H1 (cell line): ENCODE measurements at regions not wholly inside any gene's neighbourhood (a gene's known extent, or its start where the extent isn't known, plus 50 kb on each side); places are given as distances from the start of the nearest gene placed in this dataset.

Experiments
- CTCF ChIA-PET: fragments of 300-600 bp; sonication (Branson Sonifier 250); formaldehyde crosslinking; loops from one replicate; lab custom pipeline; 2021; ENCODE audit not compliant: partially characterized antibody; lab: Charles Lee
- POLR2A ChIA-PET: fragments of 300-600 bp; sonication (Branson Sonifier 250); formaldehyde crosslinking; loops from one replicate; lab custom pipeline; 2021; ENCODE audit warnings: inconsistent platforms; ENCODE audit not compliant: partially characterized antibody; lab: Charles Lee
- DNase-seq, 2 experiments: peaks; one replicate each; pipeline versions ENCODE4 v3.0.0 to v3.0.0-alpha.2; 2010 to 2022; ENCODE audit warnings: low spot score in 2 of 2, low read depth in 1 of 2, mixed read lengths in 1 of 2
- FAIRE-seq: peaks from 2 replicates; lab custom pipeline; 2011; peaks lifted over from hg19 to GRCh38; lab: Jason Lieb, UNC
- H2AFZ ChIP-seq: 2 replicates; pipeline ENCODE4 v1.8.1; 2012; ENCODE audit warnings: low read length, inconsistent platforms
- H2AK5ac ChIP-seq: 2 replicates; pipeline ENCODE4 v1.6.1; 2013; ENCODE audit warnings: low read depth, low read length
- H2BK120ac ChIP-seq: replicated peaks from 2 replicates; pipeline ENCODE3; 2013; ENCODE audit warnings: low read depth, low read length, inconsistent platforms
- H2BK12ac ChIP-seq: 2 replicates; pipeline ENCODE4 v1.6.1; 2013; ENCODE audit warnings: low read depth, low read length
- H2BK15ac ChIP-seq: 2 replicates; pipeline ENCODE4 v1.6.1; 2013; ENCODE audit warnings: low read length
- H2BK20ac ChIP-seq: 2 replicates; pipeline ENCODE4 v1.6.1; 2013; ENCODE audit warnings: low read length
- H2BK5ac ChIP-seq: 2 replicates; pipeline ENCODE4 v1.6.1; 2013; ENCODE audit warnings: low read depth, low read length
- H3K14ac ChIP-seq: 2 replicates; pipeline ENCODE4 v1.6.1; 2013; ENCODE audit warnings: inconsistent platforms; ENCODE audit not compliant: insufficient read length
- H3K18ac ChIP-seq: 2 replicates; pipeline ENCODE4 v1.6.1; 2013; ENCODE audit warnings: low read length; ENCODE audit errors: extremely low read depth
- H3K23ac ChIP-seq: 2 replicates; pipeline ENCODE4 v1.6.1; 2013; ENCODE audit warnings: inconsistent platforms; ENCODE audit not compliant: insufficient read length
- H3K23me2 ChIP-seq: 2 replicates; pipeline ENCODE4 v1.6.1; 2013; ENCODE audit warnings: low read depth, low read length
- H3K27ac ChIP-seq: 2 replicates; pipeline ENCODE4 v1.6.1; 2011; ENCODE audit warnings: low read depth, low read length, inconsistent platforms
- H3K27me3 ChIP-seq, 4 experiments: replicated peaks in 1 of 4; 1 replicate in 1 of 4; 2 replicates in 3 of 4; pipeline versions ENCODE4 v1.6.1 to v1.8.1; 2011 to 2013; ENCODE audit warnings: low read length in 3 of 4, mild to moderate bottlenecking in 3 of 4, inconsistent platforms in 2 of 4, mixed read lengths in 2 of 4, moderate library complexity in 1 of 4; ENCODE audit not compliant: control insufficient read depth in 3 of 4, insufficient read depth in 3 of 4; ENCODE audit errors: extremely low read depth in 1 of 4
- H3K36me3 ChIP-seq, 4 experiments: 2 replicates each; pipeline versions ENCODE4 v1.6.1 to v1.8.1; 2011 to 2013; ENCODE audit warnings: mild to moderate bottlenecking in 4 of 4, low read length in 3 of 4, moderate library complexity in 2 of 4, control low read depth in 1 of 4, inconsistent platforms in 1 of 4; ENCODE audit not compliant: insufficient read depth in 4 of 4, control insufficient read depth in 2 of 4
- H3K4ac ChIP-seq: replicated peaks from 2 replicates; pipeline ENCODE3; 2013; ENCODE audit warnings: low read length, low read depth, mixed read lengths, inconsistent platforms; ENCODE audit not compliant: insufficient read length
- H3K4me1 ChIP-seq, 4 experiments: replicated peaks in 1 of 4; 1 replicate in 1 of 4; 2 replicates in 3 of 4; pipeline versions ENCODE4 v1.6.1 to v1.8.1; 2011 to 2013; ENCODE audit warnings: low read length in 3 of 4, inconsistent platforms in 2 of 4, mixed read lengths in 1 of 4; ENCODE audit not compliant: insufficient read depth in 4 of 4, control insufficient read depth in 3 of 4
- H3K4me2 ChIP-seq, 2 experiments: 2 replicates each; pipeline versions ENCODE4 v1.6.1 to v1.8.1; 2011 to 2013; ENCODE audit warnings: low read depth in 2 of 2, low read length in 2 of 2, control low read depth in 1 of 2, inconsistent platforms in 1 of 2, mild to moderate bottlenecking in 1 of 2; ENCODE audit not compliant: insufficient read depth in 1 of 2
- H3K4me3 ChIP-seq, 4 experiments: fragments of 200-600, 300-600 bp in 1 of 4; sonication (generic), shearing (Covaris generic), sonication (Bioruptor Twin) in 1 of 4; 2 replicates each; pipeline versions ENCODE4 v1.5.1 to v1.8.1; 2011 to 2016; ENCODE audit warnings: low read length in 4 of 4, low read depth in 3 of 4, control low read depth in 2 of 4, inconsistent platforms in 2 of 4, mild to moderate bottlenecking in 2 of 4, mixed read lengths in 1 of 4, moderate library complexity in 1 of 4; ENCODE audit not compliant: insufficient read depth in 2 of 4; ENCODE audit errors: extremely low read depth in 1 of 4
- H3K56ac ChIP-seq: replicated peaks from 2 replicates; pipeline ENCODE3; 2013; ENCODE audit warnings: low read depth, mild to moderate bottlenecking, mixed read lengths, low read length, inconsistent platforms; ENCODE audit not compliant: insufficient read length
- H3K79me1 ChIP-seq: 2 replicates; pipeline ENCODE4 v1.6.1; 2013; ENCODE audit warnings: low read depth, low read length, control low read depth
- H3K79me2 ChIP-seq, 2 experiments: 2 replicates each; pipeline versions ENCODE4 v1.6.1 to v1.8.1; 2012 to 2013; ENCODE audit warnings: low read length in 2 of 2, mild to moderate bottlenecking in 2 of 2, inconsistent platforms in 1 of 2; ENCODE audit not compliant: insufficient read depth in 2 of 2, control insufficient read depth in 1 of 2
- H3K9ac ChIP-seq, 4 experiments: replicated peaks in 1 of 4; 1 replicate in 1 of 4; 2 replicates in 3 of 4; pipeline versions ENCODE4 v1.6.1 to v1.8.1; 2011 to 2013; ENCODE audit warnings: low read depth in 3 of 4, low read length in 3 of 4, control low read depth in 2 of 4, mild to moderate bottlenecking in 2 of 4, moderate library complexity in 2 of 4, inconsistent platforms in 1 of 4; ENCODE audit errors: extremely low read depth in 1 of 4
- H3K9me3 ChIP-seq, 2 experiments: 2 replicates each; pipeline versions ENCODE4 v1.6.1 to v1.8.1; 2012 to 2013; ENCODE audit warnings: mild to moderate bottlenecking in 2 of 2, moderate library complexity in 2 of 2, control low read depth in 1 of 2, inconsistent platforms in 1 of 2, low read depth in 1 of 2, low read length in 1 of 2, mixed read lengths in 1 of 2; ENCODE audit not compliant: insufficient read depth in 2 of 2
- H4K20me1 ChIP-seq, 2 experiments: replicated peaks in 1 of 2; 2 replicates each; pipeline versions ENCODE3 to v1.8.1; 2011 to 2013; ENCODE audit warnings: inconsistent platforms in 2 of 2, low read length in 2 of 2, mild to moderate bottlenecking in 1 of 2; ENCODE audit not compliant: insufficient read depth in 2 of 2, control insufficient read depth in 1 of 2
- H4K5ac ChIP-seq: 2 replicates; pipeline ENCODE4 v1.6.1; 2013; ENCODE audit warnings: low read length, low read depth, mixed read lengths, inconsistent platforms; ENCODE audit not compliant: insufficient read length
- H4K8ac ChIP-seq: 2 replicates; pipeline ENCODE4 v1.8.0; 2013; ENCODE audit warnings: mild to moderate bottlenecking, moderate library complexity, low read length, inconsistent platforms; ENCODE audit not compliant: insufficient read depth; ENCODE audit errors: extremely low read depth
- H4K91ac ChIP-seq: replicated peaks from 2 replicates; pipeline ENCODE3; 2013; ENCODE audit warnings: low read length, mixed read lengths, inconsistent platforms; ENCODE audit not compliant: insufficient read length
- CEBPB ChIP-seq: IDR thresholded peaks from 2 replicates; pipeline ENCODE4 v1.6.1; 2012; ENCODE audit warnings: low read depth, low read length
- CREB1 ChIP-seq: IDR thresholded peaks from 2 replicates; pipeline ENCODE4 v1.6.1; 2012; ENCODE audit warnings: inconsistent platforms
- KDM1A ChIP-seq: fragments of 200-600, 300-600 bp; sonication (generic); IDR thresholded peaks from 2 replicates; pipeline ENCODE4 v1.7.1; 2016; ENCODE audit warnings: mild to moderate bottlenecking, low read length, borderline replicate concordance
- KDM4A ChIP-seq: IDR thresholded peaks from one replicate; pipeline ENCODE4 v1.7.1; 2012; ENCODE audit warnings: low read depth, mild to moderate bottlenecking, moderate library complexity, low read length, inconsistent platforms; ENCODE audit not compliant: severe bottlenecking
- MAFK ChIP-seq: IDR thresholded peaks from 2 replicates; pipeline ENCODE4 v1.6.1; 2012; ENCODE audit warnings: low read depth, mild to moderate bottlenecking, improper control_type of control experiment, low read length
- POU5F1 ChIP-seq: IDR thresholded peaks from 2 replicates; pipeline ENCODE4 v1.6.1; 2011; ENCODE audit warnings: low read depth, mild to moderate bottlenecking, low read length, moderate library complexity
- RBBP5 ChIP-seq: IDR thresholded peaks from 2 replicates; pipeline ENCODE4 v1.7.1; 2012; ENCODE audit warnings: low read depth, mild to moderate bottlenecking, inconsistent platforms, low read length, moderate library complexity, borderline replicate concordance
- RXRA ChIP-seq: IDR thresholded peaks from 2 replicates; pipeline ENCODE4 v1.6.1; 2011; ENCODE audit warnings: low read depth, mild to moderate bottlenecking, low read length, moderate library complexity; ENCODE audit not compliant: insufficient read depth
- SIN3A ChIP-seq, 2 experiments: IDR thresholded peaks in 1 of 2; conservative IDR thresholded peaks in 1 of 2; 2 replicates each; pipeline ENCODE4 v1.6.1; 2011 to 2012; ENCODE audit warnings: low read length in 2 of 2, improper control_type of control experiment in 1 of 2, low read depth in 1 of 2, mild to moderate bottlenecking in 1 of 2
- SIRT6 ChIP-seq: IDR thresholded peaks from one replicate; pipeline ENCODE4 v1.7.1; 2012; ENCODE audit warnings: low read length, inconsistent platforms
- SRF ChIP-seq: IDR thresholded peaks from 2 replicates; pipeline ENCODE4 v1.6.1; 2011; ENCODE audit warnings: mild to moderate bottlenecking, low read depth, low read length, moderate library complexity
- SUZ12 ChIP-seq: fragments of 200-600 bp; sonication (generic); IDR thresholded peaks from 2 replicates; pipeline ENCODE4 v1.6.1; 2012; ENCODE audit warnings: mild to moderate bottlenecking, inconsistent platforms, low read length, moderate library complexity, mixed read lengths
- TEAD4 ChIP-seq: IDR thresholded peaks from 2 replicates; pipeline ENCODE4 v1.6.1; 2012; ENCODE audit warnings: low read depth, low read length, inconsistent platforms, mixed read lengths
- WGBS, 2 experiments: shearing (Covaris generic) in 1 of 2; methylation state at CpG; one replicate each; pipeline versions ENCODE4 v1.1.6 to v1.1.7; 2013 to 2015; ENCODE audit warnings: low lambda C conversion rate in 2 of 2, mixed read lengths in 2 of 2, inconsistent platforms in 1 of 2, low coverage in 1 of 2, missing lambda C conversion rate in 1 of 2; ENCODE audit not compliant: insufficient replicate concordance in 2 of 2, insufficient coverage in 1 of 2, insufficient read length in 1 of 2; ENCODE audit errors: extremely low coverage in 1 of 2, missing lambda C conversion rate in 1 of 2; 5-methylcytosine and 5-hydroxymethylcytosine counted together
- TF ChIP-seq, protein P1 (sequence below): IDR thresholded peaks from 2 replicates; pipeline ENCODE4 v1.6.1; 2012; ENCODE audit warnings: low read length, inconsistent platforms

DNA sequence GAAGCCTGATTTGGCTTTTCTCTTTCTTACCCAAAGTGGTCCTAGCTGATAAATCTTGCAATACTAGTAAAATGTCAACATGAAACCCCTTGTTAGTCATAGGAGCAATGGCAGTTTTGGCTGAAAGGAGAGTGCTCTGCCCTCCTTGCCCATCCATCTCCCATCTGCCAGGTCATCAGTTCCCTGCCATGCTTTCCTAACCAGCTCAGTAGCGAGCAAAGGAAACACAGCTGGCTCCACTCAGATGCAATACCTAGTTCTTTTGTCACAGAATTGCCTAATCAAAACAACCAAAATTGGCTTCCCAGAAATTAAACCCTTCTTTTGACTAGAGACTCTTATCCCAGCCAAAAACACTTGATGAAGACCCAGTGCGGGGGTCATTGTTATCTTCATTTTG is 733.0 kb downstream of the CCSER2 start:
- no peak overlapping the region for H3K4me3 ChIP-seq
- no peak overlapping the region for H4K91ac ChIP-seq
- POLR2A ChIA-PET: no interaction called here
- no peak overlapping the region for H3K4me2 ChIP-seq
- H3K9ac ChIP-seq: no peak overlapping the region
- no peaks in the 10 kb centered on the region for H4K20me1 ChIP-seq
- H3K27ac ChIP-seq: no peak overlapping the region
- no peak overlapping the region for H2BK5ac ChIP-seq
- H2AFZ ChIP-seq: no peak overlapping the region
- no peak overlapping the region for H3K56ac ChIP-seq
- H3K9me3 ChIP-seq: peaks cover 7 to 9% of the 10 kb centered on the region in 2 experiments; a peak in 3 of 4 replicates
- no peak overlapping the region for H2BK20ac ChIP-seq
- no peak overlapping the region for H3K4ac ChIP-seq
- H2AK5ac ChIP-seq: no peak overlapping the region
- H3K14ac ChIP-seq: no peak overlapping the region
- DNase-seq: no peak
- no peak overlapping the region for H2BK15ac ChIP-seq
- CTCF ChIA-PET: interaction anchor here (0.9 to 1.3 kb wide), 2 partner anchors 10 to 14 kb away, joined by 3 read pairs; no protein-coding TSS in a partner anchor
- H3K79me2 ChIP-seq: no peaks in the 10 kb centered on the region
- WGBS, 2 experiments: 95% methylated on average over 2 of the region's 2 CpGs; no CpG with 5 or more reads in 1 of the 2 experiments
- no peaks in the 10 kb centered on the region for H3K27me3 ChIP-seq
- H4K8ac ChIP-seq: no peak overlapping the region
- H3K23me2 ChIP-seq: no peaks in the 10 kb centered on the region
- no peaks in the 10 kb centered on the region for H3K36me3 ChIP-seq
- H2BK12ac ChIP-seq: no peak overlapping the region
- H3K79me1 ChIP-seq: no peaks in the 10 kb centered on the region
- H3K18ac ChIP-seq: no peak overlapping the region
- no peaks in the 10 kb centered on the region for H3K4me1 ChIP-seq
- no peak overlapping the region for H3K23ac ChIP-seq
- no peak overlapping the region for H4K5ac ChIP-seq
- no peak for FAIRE-seq
- no peak overlapping the region for H2BK120ac ChIP-seq
- TF ChIP-seq CREB1 (no peak), RBBP5 (no peak), SIRT6 (no peak), SIN3A (conservative IDR thresholded peaks at IDR 0.05 in 1 of 2, IDR thresholded peaks at IDR 0.05 in 1 of 2; ENCODE audit: low read depth in 1 of 2, low read length in 2 of 2) (no peak), TEAD4 (no peak), SUZ12 (no peak), POU5F1 (no peak), RXRA (no peak), CEBPB (no peak), SRF (no peak), MAFK (no peak), KDM1A (no peak), KDM4A (no peak)
- TF ChIP-seq, protein P1, sequence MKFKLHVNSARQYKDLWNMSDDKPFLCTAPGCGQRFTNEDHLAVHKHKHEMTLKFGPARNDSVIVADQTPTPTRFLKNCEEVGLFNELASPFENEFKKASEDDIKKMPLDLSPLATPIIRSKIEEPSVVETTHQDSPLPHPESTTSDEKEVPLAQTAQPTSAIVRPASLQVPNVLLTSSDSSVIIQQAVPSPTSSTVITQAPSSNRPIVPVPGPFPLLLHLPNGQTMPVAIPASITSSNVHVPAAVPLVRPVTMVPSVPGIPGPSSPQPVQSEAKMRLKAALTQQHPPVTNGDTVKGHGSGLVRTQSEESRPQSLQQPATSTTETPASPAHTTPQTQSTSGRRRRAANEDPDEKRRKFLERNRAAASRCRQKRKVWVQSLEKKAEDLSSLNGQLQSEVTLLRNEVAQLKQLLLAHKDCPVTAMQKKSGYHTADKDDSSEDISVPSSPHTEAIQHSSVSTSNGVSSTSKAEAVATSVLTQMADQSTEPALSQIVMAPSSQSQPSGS: no peak
